Left kidney (tissue), 1 donor: ENCODE measurements at regions not wholly inside any gene's neighbourhood (a gene's known extent, or its start where the extent isn't known, plus 50 kb on each side); places are given as distances from the start of the nearest gene placed in this dataset.

ENCODE experiments used
- DNase-seq: peaks from one replicate; pipeline ENCODE4 v3.0.0-alpha.2; 2013

- no peak for DNase-seq
Observed at GRCh38 chr1:71264039-71264438, 183.2 kb upstream of the ZRANB2 start.

DNA sequence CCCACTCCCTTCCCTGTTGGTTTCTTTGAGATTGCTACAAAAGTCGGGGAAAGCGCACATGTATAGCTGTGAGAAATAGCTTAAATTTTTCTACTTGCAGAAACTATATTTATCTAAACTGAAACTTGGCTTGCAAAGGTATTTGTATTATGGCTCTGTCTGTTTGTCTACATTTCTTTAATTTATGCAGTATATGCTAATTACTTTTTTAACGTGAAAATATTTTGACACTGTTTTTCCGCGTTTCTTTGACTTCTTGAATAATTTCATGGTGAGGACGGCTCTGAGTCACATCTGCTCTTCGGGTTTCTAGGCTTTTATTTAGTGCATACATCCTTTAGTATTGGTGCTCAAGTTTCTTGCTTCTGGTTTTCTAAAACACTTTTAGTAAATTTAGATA is 182.1 kb upstream of the ZRANB2 start:
- no peak for DNase-seq

GRCh38 chr1:71252900-71253299 is 172.1 kb upstream of the ZRANB2 start:
- DNase-seq, result no peak

GRCh38 chr1:71245246-71245645 is 164.4 kb upstream of the ZRANB2 start:
- no peak for DNase-seq

DNA sequence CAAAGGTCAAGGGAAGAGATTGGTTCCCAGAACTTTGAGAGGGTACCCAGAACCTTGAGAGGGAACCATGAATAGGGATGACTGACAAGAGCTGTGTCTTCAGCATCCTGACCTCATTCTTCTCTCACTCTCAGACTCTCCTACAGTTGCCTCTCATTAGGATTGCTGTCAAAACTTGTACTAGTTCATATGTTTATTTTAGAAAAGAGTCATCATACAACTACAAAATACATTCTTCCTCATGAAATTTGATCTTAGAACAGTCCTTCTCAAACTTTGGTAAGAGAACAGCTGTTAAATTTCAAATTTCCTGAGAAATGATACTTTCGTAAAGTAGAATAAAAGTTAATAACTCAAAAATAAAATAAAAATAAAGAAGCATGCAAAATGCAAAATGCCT is 161.4 kb upstream of the ZRANB2 start:
- DNase-seq, result no peak

GRCh38 chr1:71240656-71241055 is 159.8 kb upstream of the ZRANB2 start:
- DNase-seq, result no peak

GRCh38 chr1:71236503-71236902 is 155.7 kb upstream of the ZRANB2 start:
- DNase-seq, result no peak

- DNase-seq, result no peak
Observed at GRCh38 chr1:71233645-71234044, 152.8 kb upstream of the ZRANB2 start.

- DNase-seq, result no peak
Observed at GRCh38 chr1:71232786-71233185, 152.0 kb upstream of the ZRANB2 start.

DNA sequence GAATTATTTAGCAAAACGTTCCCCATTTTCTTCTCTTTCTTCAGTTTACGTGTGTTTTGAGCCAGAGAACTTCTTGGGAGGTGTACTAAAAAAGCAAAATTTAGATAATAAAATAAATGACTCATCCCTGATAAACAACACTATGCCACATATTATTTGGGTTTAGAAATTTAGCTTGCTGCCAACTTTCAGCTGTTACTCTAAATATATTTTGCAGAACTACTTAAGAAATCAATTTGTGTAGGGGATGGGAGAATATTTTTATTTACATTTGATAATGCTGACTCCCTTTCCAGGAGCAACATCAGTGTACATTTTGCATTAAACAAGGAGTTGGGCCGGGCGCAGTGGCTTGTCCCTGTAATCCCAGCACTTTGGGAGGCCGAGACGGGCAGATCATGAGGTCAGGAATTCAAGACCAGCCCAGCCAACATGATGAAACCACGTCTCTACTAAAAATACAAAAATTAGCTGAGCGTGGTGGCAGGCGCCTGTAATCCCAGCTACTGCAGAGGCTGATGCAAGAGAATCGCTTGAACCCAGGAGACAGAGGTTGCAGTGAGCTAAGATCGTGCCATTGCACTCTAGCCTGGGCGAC is 151.4 kb upstream of the ZRANB2 start:
- no peak for DNase-seq

DNA sequence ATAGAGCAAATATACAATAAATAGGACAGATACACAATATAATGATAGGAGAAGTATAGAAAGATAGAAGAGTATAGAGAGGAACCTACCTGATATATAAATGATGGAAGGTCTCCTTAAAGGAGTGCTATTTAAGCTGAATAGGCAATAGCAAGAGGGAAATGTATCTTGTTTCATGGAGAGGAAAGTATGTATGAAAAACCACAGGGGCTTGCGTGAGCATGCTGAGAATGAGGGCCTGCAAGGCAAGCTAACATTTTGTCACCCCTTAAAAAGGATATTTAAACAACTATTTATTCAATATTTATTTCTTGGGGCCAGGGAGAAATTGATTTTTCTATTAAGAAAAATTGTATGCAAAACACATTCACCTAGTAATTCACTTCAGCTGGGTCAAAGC is 150.9 kb upstream of the ZRANB2 start:
- DNase-seq, result no peak

GRCh38 chr1:71228742-71229365 is 148.0 kb upstream of the ZRANB2 start:
- DNase-seq, result no peak

GRCh38 chr1:71228241-71228640 is 147.4 kb upstream of the ZRANB2 start:
- DNase-seq, result no peak

GRCh38 chr1:71224741-71225377 is 144.0 kb upstream of the ZRANB2 start:
- DNase-seq, result no peak

DNA sequence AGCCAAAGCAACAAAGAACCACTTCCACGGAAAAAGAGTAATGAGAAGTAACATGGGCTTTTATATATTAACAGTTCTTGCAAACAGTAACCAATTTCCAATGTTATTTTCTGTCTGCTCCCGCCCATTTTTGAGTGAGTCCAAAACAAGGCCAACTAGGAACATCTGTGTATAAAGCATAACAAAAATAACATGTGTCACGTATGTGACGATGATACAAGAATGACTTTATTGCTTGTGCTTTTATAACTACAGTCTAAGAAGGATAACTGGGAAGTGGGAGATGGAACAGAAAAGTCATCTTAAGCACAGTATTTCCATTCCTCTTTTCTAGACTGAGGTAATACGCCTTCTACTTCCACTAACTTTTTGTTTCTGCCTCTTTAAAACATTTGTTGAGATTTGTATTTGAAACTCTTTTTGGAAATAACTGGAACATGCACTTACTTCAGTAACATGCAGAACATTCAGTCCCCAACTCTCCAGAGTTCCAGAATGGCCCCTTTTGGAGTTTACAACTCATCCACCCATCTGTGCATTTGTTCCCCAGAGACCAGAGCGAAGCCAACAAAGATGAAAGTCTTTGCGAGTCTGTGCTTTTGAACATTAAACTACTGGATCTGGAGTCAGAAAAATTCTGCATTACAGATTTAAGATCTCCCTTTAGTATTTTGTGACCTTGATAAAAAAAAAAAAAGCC is 143.0 kb upstream of the ZRANB2 start:
- no peak for DNase-seq

GRCh38 chr1:71222668-71223067 is 141.8 kb upstream of the ZRANB2 start:
- DNase-seq, result no peak

DNA sequence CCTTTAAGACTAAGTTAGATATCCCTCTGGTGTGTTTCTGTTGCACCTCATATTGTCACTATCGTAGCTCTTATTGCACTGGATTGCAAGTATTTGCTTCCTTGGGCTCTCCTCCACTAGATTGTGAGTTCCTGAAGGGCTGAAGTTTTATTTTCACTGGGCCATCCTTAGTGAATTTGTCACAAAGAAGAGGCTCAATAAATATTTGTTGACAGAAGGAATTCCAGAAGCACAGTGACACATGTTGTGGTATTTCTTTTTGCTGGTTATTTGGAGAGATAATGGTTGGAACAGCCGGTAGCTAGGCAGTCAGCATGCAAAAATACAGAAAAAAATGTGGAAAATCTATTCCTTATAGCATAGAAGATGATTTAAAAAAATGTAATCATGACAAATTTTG is 129.9 kb upstream of the ZRANB2 start:
- DNase-seq, result no peak

DNA sequence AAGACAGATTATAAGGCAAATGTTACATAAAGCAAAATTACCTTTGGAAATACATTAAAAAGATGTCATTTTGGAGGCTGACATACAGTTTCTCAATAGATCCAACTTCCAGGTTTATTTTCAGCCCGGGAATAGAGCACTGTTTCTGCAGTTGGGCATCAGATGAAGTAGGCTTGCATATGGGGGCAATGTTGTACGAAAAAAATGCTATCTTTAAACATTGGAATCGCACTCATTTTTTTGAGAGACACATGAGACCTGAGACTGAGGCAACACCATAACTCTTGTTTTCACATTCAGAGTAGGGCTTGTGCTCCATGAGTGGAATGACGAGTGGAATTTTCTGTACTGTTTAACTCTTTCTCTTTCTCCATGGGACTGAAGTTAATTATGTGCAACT is 122.4 kb upstream of the ZRANB2 start:
- no peak for DNase-seq

GRCh38 chr1:71200503-71200902 is 119.7 kb upstream of the ZRANB2 start:
- no peak for DNase-seq

DNA sequence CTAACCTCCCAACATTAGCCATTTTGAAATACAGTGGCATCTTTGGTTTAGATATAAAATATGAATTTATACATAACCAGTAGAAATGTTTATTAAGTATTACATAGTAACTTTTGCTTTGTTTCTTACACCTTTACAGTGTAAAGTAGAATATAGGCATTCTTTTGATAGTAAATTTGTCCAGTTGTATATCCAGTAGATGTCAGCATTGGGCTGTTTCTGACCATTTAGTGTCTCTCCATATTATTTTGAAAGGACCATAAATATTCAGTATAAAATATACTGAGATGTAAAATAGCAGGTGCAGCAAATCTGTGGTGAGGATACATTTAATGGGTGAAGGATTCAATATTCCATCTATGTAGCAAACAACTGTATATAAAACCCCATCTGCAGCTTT is 115.8 kb upstream of the ZRANB2 start:
- DNase-seq, result peak; percentile 17

DNA sequence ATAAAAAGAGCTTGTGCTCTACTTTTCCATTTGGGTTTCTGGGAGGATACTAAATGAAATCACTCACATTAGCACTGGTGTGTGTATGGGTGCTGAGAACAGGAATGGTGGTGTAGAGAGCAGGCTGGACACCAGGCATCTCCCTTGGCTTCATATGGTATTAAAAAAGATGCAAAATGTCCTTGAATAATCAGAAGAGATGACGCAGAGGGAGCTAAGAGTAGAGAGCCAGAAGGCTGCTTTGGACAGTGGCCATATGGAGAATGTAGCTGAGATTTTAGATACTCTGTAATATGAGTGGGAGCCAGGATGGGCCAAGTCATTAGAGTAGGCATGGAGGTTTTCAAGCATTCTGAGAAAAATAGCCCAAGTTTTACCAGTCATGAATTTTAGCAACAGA is 112.3 kb upstream of the ZRANB2 start:
- DNase-seq, result no peak

- no peak for DNase-seq
Observed at GRCh38 chr1:71191520-71191919, 110.7 kb upstream of the ZRANB2 start.

DNA sequence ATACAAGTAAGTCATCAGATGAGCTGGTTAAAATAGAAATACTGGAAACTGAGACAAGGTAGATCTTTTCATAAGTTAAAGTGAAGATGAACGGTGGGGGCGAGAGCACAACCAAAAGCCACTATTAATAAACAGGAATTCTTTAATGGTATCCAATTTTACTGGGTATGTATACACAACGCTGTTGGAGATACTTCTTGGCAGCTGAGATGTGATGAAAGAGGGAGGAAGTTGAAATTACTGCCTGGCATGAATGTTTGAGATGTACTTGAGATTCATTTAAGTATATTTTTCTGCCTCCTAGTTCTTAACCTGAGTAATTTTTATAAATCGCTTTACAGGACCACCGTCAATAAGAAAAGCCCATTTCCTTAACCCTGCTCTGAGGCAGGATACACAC is 110.0 kb upstream of the ZRANB2 start:
- no peak for DNase-seq
